Neural cell (in vitro differentiated cells): ENCODE measurements at regions not wholly inside any gene's neighbourhood (a gene's known extent, or its start where the extent isn't known, plus 50 kb on each side); places are given as distances from the start of the nearest gene placed in this dataset.

Experiments
- H2AFZ ChIP-seq: fragments of 200-600, 300-800 bp; sonication (generic), shearing (Covaris generic); 2 replicates; pipeline ENCODE4 v1.6.0; 2014; ENCODE audit warnings: low read depth, mild to moderate bottlenecking, antibody characterized with exemption, low read length, moderate library complexity
- H3F3A ChIP-seq: fragments of 200-600 bp; shearing (Covaris generic); 2 replicates; pipeline ENCODE4 v1.6.1; 2016; ENCODE audit warnings: mild to moderate bottlenecking, moderate library complexity, mixed read lengths, antibody characterized with exemption, low read length; ENCODE audit not compliant: insufficient read depth, poor library complexity, severe bottlenecking
- H3K27ac ChIP-seq: fragments of 200-600, 300-800 bp; sonication (generic), shearing (Covaris generic); 2 replicates; pipeline ENCODE4 v1.5.1; 2014; ENCODE audit warnings: mild to moderate bottlenecking, low read length, moderate library complexity
- H3K27me3 ChIP-seq: fragments of 300-800, 200-600 bp; sonication (generic), shearing (Covaris generic); 2 replicates; pipeline ENCODE4 v1.6.0; 2014; ENCODE audit warnings: mild to moderate bottlenecking, low read depth, low read length, moderate library complexity; ENCODE audit not compliant: insufficient read depth
- H3K36me3 ChIP-seq: fragments of 300-800, 200-600 bp; sonication (generic), shearing (Covaris generic); 2 replicates; pipeline ENCODE4 v1.5.1; 2014; ENCODE audit warnings: mild to moderate bottlenecking, antibody characterized with exemption, low read length, moderate library complexity; ENCODE audit not compliant: insufficient read depth
- H3K4me2 ChIP-seq: fragments of 300-800, 200-600 bp; sonication (generic), shearing (Covaris generic); 2 replicates; pipeline ENCODE4 v1.6.0; 2014; ENCODE audit warnings: mild to moderate bottlenecking, low read length
- H3K4me3 ChIP-seq: fragments of 300-800, 200-600 bp; sonication (generic), shearing (Covaris generic); 2 replicates; pipeline ENCODE4 v1.5.1; 2014; ENCODE audit warnings: mild to moderate bottlenecking, low read length, moderate library complexity
- H3K79me2 ChIP-seq: fragments of 200-600 bp; shearing (Covaris generic); replicated peaks from 2 replicates; pipeline ENCODE4 v1.6.0; 2014; ENCODE audit warnings: mild to moderate bottlenecking, low read length, moderate library complexity; ENCODE audit not compliant: insufficient read depth
- H3K9ac ChIP-seq: fragments of 300-800, 200-600 bp; sonication (generic), shearing (Covaris generic); 2 replicates; pipeline ENCODE4 v1.6.1; 2016; ENCODE audit warnings: mild to moderate bottlenecking, low read length, mixed read lengths
- H3K9me2 ChIP-seq: fragments of 200-600 bp; shearing (Covaris generic); 2 replicates; pipeline ENCODE4 v1.6.1; 2016; ENCODE audit warnings: mild to moderate bottlenecking, low read length, mixed read lengths; ENCODE audit not compliant: insufficient read depth
- H3K9me3 ChIP-seq: fragments of 200-600, 300-800 bp; sonication (generic), shearing (Covaris generic); 2 replicates; pipeline ENCODE4 v1.6.1; 2016; ENCODE audit warnings: mild to moderate bottlenecking, mixed run types, low read length, moderate library complexity, mixed read lengths
- H4K20me1 ChIP-seq: fragments of 200-600 bp; shearing (Covaris generic); 2 replicates; pipeline ENCODE4 v1.6.1; 2016; ENCODE audit warnings: mild to moderate bottlenecking, mixed run types; ENCODE audit not compliant: insufficient read depth
- EP300 ChIP-seq: fragments of 450-650 bp; conservative IDR thresholded peaks from 2 replicates; pipeline ENCODE4 v1.6.1; 2014; ENCODE audit warnings: antibody characterized with exemption, mild to moderate bottlenecking, moderate library complexity; ENCODE audit not compliant: poor library complexity, severe bottlenecking
- EZH2 ChIP-seq: fragments of 200-600, 300-800 bp; shearing (Covaris generic), sonication (generic); IDR thresholded peaks from 2 replicates; pipeline ENCODE4 v1.6.1; 2014; ENCODE audit warnings: antibody characterized with exemption, low read length, borderline replicate concordance, mild to moderate bottlenecking; ENCODE audit not compliant: insufficient read depth, poor library complexity, severe bottlenecking
- MXI1 ChIP-seq: fragments of 450-650 bp; conservative IDR thresholded peaks from 2 replicates; pipeline ENCODE4 v1.6.1; 2014; ENCODE audit warnings: antibody characterized with exemption, mild to moderate bottlenecking; ENCODE audit not compliant: poor library complexity, severe bottlenecking
- POLR2AphosphoS5 ChIP-seq: IDR thresholded peaks from 2 replicates; pipeline ENCODE4 v1.6.1; 2012
- RAD21 ChIP-seq: fragments of 450-650 bp; conservative IDR thresholded peaks from 2 replicates; pipeline ENCODE4 v1.6.1; 2014; ENCODE audit warnings: antibody characterized with exemption, mild to moderate bottlenecking, moderate library complexity
- SMC3 ChIP-seq: fragments of 450-650 bp; conservative IDR thresholded peaks from 2 replicates; pipeline ENCODE4 v1.6.1; 2014; ENCODE audit warnings: antibody characterized with exemption, mild to moderate bottlenecking, moderate library complexity; ENCODE audit not compliant: poor library complexity
- TAF1 ChIP-seq: IDR thresholded peaks from 2 replicates; pipeline ENCODE4 v1.6.1; 2012; ENCODE audit warnings: low read depth
- TF ChIP-seq, protein P1 (sequence below): IDR thresholded peaks from 2 replicates; pipeline ENCODE4 v1.6.1; 2012; ENCODE audit warnings: borderline replicate concordance
- TF ChIP-seq, protein P2 (sequence below): fragments of 450-650 bp; IDR thresholded peaks from 2 replicates; pipeline ENCODE4 v1.5.1; 2014; ENCODE audit warnings: antibody characterized with exemption, mild to moderate bottlenecking, moderate library complexity; ENCODE audit not compliant: poor library complexity, severe bottlenecking

DNA sequence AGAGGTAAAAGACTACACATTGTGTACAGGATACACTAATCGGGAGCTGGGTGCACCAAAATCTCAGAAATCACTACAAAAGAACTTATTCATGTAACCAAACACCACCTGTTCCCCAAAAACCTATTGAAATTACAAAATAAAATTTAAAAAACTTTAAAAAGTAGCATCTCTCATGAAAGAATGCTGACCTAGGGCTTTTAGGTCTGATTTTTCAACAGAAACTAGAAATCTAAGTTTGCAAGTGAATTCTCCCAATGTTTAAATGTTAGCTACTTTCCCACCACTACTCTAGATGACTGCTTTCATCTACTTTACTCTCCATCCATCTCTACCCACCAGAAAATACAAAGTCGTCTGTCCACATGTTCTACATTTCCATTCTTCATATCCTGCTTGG is 1447.7 kb downstream of the RPA4 start:
- Histone ChIP-seq H3K9me2 (no peaks in the 10 kb centered on the region), H3K27me3 (no peaks in the 10 kb centered on the region), H3K27ac (no peak overlapping the region), H3K9ac (no peak overlapping the region), H3K9me3 (no peaks in the 10 kb centered on the region), H3K79me2 (no peaks in the 10 kb centered on the region), H2AFZ (no peak overlapping the region), H3F3A (no peaks in the 10 kb centered on the region), H3K4me2 (no peak overlapping the region), H3K4me3 (no peak overlapping the region), H4K20me1 (no peaks in the 10 kb centered on the region), H3K36me3 (no peaks in the 10 kb centered on the region)
- TF ChIP-seq, protein P1, sequence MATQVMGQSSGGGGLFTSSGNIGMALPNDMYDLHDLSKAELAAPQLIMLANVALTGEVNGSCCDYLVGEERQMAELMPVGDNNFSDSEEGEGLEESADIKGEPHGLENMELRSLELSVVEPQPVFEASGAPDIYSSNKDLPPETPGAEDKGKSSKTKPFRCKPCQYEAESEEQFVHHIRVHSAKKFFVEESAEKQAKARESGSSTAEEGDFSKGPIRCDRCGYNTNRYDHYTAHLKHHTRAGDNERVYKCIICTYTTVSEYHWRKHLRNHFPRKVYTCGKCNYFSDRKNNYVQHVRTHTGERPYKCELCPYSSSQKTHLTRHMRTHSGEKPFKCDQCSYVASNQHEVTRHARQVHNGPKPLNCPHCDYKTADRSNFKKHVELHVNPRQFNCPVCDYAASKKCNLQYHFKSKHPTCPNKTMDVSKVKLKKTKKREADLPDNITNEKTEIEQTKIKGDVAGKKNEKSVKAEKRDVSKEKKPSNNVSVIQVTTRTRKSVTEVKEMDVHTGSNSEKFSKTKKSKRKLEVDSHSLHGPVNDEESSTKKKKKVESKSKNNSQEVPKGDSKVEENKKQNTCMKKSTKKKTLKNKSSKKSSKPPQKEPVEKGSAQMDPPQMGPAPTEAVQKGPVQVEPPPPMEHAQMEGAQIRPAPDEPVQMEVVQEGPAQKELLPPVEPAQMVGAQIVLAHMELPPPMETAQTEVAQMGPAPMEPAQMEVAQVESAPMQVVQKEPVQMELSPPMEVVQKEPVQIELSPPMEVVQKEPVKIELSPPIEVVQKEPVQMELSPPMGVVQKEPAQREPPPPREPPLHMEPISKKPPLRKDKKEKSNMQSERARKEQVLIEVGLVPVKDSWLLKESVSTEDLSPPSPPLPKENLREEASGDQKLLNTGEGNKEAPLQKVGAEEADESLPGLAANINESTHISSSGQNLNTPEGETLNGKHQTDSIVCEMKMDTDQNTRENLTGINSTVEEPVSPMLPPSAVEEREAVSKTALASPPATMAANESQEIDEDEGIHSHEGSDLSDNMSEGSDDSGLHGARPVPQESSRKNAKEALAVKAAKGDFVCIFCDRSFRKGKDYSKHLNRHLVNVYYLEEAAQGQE = no peak
- no peak for TF ChIP-seq POLR2AphosphoS5
- TF ChIP-seq EZH2 = no peak
- no peak for TF ChIP-seq SMC3
- TF ChIP-seq EP300 = no peak
- TF ChIP-seq, protein P2, sequence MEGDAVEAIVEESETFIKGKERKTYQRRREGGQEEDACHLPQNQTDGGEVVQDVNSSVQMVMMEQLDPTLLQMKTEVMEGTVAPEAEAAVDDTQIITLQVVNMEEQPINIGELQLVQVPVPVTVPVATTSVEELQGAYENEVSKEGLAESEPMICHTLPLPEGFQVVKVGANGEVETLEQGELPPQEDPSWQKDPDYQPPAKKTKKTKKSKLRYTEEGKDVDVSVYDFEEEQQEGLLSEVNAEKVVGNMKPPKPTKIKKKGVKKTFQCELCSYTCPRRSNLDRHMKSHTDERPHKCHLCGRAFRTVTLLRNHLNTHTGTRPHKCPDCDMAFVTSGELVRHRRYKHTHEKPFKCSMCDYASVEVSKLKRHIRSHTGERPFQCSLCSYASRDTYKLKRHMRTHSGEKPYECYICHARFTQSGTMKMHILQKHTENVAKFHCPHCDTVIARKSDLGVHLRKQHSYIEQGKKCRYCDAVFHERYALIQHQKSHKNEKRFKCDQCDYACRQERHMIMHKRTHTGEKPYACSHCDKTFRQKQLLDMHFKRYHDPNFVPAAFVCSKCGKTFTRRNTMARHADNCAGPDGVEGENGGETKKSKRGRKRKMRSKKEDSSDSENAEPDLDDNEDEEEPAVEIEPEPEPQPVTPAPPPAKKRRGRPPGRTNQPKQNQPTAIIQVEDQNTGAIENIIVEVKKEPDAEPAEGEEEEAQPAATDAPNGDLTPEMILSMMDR = no peak
- TF ChIP-seq MXI1 = no peak
- no peak for TF ChIP-seq TAF1
- no peak for TF ChIP-seq RAD21

DNA sequence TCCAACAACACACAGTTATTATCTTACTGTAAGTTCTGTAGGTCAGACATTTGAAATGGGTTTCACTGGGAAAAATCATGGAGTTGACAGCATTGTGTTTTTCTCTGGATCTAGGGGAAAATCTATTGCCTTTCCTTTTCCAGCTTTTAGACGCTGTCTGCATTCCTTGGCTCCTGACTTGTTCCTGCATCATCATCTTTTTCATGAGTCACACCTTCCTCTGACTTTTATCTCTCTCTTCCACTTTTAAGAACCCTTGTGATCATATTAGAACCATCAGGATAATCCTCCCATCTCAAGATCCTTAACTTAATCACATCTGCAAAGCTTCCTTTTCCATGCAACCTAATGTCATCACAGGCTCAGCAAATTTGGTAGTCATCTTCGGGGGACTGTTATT is 1454.8 kb downstream of the RPA4 start:
- H3K4me2 ChIP-seq = no peak overlapping the region
- H3K79me2 ChIP-seq = no peaks in the 10 kb centered on the region
- no peak overlapping the region for H3K4me3 ChIP-seq
- no peaks in the 10 kb centered on the region for H3K9me2 ChIP-seq
- H3F3A ChIP-seq = no peaks in the 10 kb centered on the region
- no peak overlapping the region for H2AFZ ChIP-seq
- H3K27ac ChIP-seq = no peak overlapping the region
- no peaks in the 10 kb centered on the region for H3K27me3 ChIP-seq
- TF ChIP-seq MXI1 (no peak), POLR2AphosphoS5 (no peak), TAF1 (no peak), RAD21 (no peak), EP300 (no peak), EZH2 (no peak), SMC3 (no peak)
- TF ChIP-seq, protein P1 = no peak
- TF ChIP-seq, protein P2 = no peak
- H4K20me1 ChIP-seq = no peaks in the 10 kb centered on the region
- no peak overlapping the region for H3K9ac ChIP-seq
- no peaks in the 10 kb centered on the region for H3K9me3 ChIP-seq
- no peaks in the 10 kb centered on the region for H3K36me3 ChIP-seq
